Adrenal gland (tissue), 9 donors: ENCODE measurements at regions not wholly inside any gene's neighbourhood (a gene's known extent, or its start where the extent isn't known, plus 50 kb on each side); places are given as distances from the start of the nearest gene placed in this dataset.

Experiments used
- DNase-seq, 7 donors: peaks; one replicate each; pipeline ENCODE4 v3.0.0-alpha.2; 2019 to 2020
- H3K27ac ChIP-seq, 5 donors: fragments of 200-600 bp; sonication (generic) in 4 of 5; 1 replicate in 3 of 5; 2 replicates in 2 of 5; pipeline versions ENCODE4 v1.5.1 to v1.8.0; 2016 to 2020; ENCODE audit warnings: mild to moderate bottlenecking in 1 of 5
- H3K27me3 ChIP-seq: fragments of 200-600 bp; 2 replicates; pipeline ENCODE4 v1.8.0; 2021
- H3K36me3 ChIP-seq, 2 donors: fragments of 200-600 bp; replicated peaks in 1 of 2; 1 replicate in 1 of 2; 2 replicates in 1 of 2; pipeline versions ENCODE4 v1.5.1 to v1.8.0; 2018 to 2022
- H3K4me1 ChIP-seq, 2 donors: fragments of 200-600 bp; replicated peaks in 1 of 2; 1 replicate in 1 of 2; 2 replicates in 1 of 2; pipeline versions ENCODE4 v1.5.1 to v1.8.0; 2018 to 2021
- H3K4me3 ChIP-seq, 4 donors: fragments of 200-600 bp; sonication (generic) in 3 of 4; one replicate each; pipeline ENCODE4 v1.5.1; 2016 to 2018
- H3K9me3 ChIP-seq, 3 donors: fragments of 200-600 bp; sonication (generic) in 1 of 3; replicated peaks in 1 of 3; 1 replicate in 2 of 3; 2 replicates in 1 of 3; pipeline versions ENCODE4 v1.5.1 to v1.8.0; 2016 to 2021
- CTCF ChIP-seq, 6 experiments: fragments of 450-650 bp in 4 of 6; fragments of 200-600 bp in 2 of 6; sonication (generic) in 1 of 6; IDR thresholded peaks; 1 replicate in 5 of 6; 2 replicates in 1 of 6; pipeline versions ENCODE4 v1.5.1 to v1.8.0; 2016 to 2021; ENCODE audit warnings: antibody characterized with exemption in 6 of 6, mild to moderate bottlenecking in 2 of 6, moderate library complexity in 1 of 6
- POLR2A ChIP-seq, 2 donors: fragments of 450-650 bp; IDR thresholded peaks; one replicate each; pipeline ENCODE4 v1.6.1; 2017; ENCODE audit warnings: antibody characterized with exemption in 2 of 2, mild to moderate bottlenecking in 2 of 2, moderate library complexity in 1 of 2
- WGBS, 4 donors: extraction: QIAGEN DNeasy Blood & Tissue Kit in 2 of 4; methylation state at CpG; one replicate each; pipeline versions ENCODE4 v1.1.5 to v1.1.7; 2013 to 2017; 5-methylcytosine and 5-hydroxymethylcytosine counted together
- intact Hi-C, 2 donors: fragments of 100-400 bp; cut with DNase I; formaldehyde crosslinking; loops; one replicate each; pipeline versions ENCODE4 v1.14.1 to v1.15.0; 2022 to 2023
- donor health status: healthy with polysubstance abuse.
- donor health status: Bipolar disorder and iron deficiency.
- donor health status: DM: yes; HTN: yes; CAD: no.
- donor health status: DM: no; HTN: no; CAD: no.
- donor health status: DM: no; HTN: no; CAD: no.

GRCh38 chr2:64284751-64285150, 140.5 kb upstream of the PELI1 start:
- peak in 1 of 7 donors; percentile 28 for DNase-seq
- Histone ChIP-seq H3K27me3 (no peaks in the 10 kb centered on the region), H3K4me1 (peaks cover 0 to 15% of the 10 kb centered on the region in 2 donors), H3K27ac (peak overlapping the region in 1 of 5 donors; percentile 24), H3K9me3 (no peaks in the 10 kb centered on the region), H3K4me3 (no peak overlapping the region), H3K36me3 (no peaks in the 10 kb centered on the region)
- intact Hi-C loops: no loop called here
- WGBS, 4 donors: 54 to 93% (median 68%) methylated on average over 2 to 3 of the region's 3 CpGs
- TF ChIP-seq CTCF (IDR thresholded peaks at IDR 0.05) (no peak), POLR2A (IDR thresholded peaks at IDR 0.05) (no peak)

- 85 to 92% (median 88%) methylated on average over 5 of the region's 5 CpGs for WGBS, 4 donors
- no peaks in the 10 kb centered on the region for H3K36me3 ChIP-seq
- TF ChIP-seq POLR2A (IDR thresholded peaks at IDR 0.05) (no peak), CTCF (IDR thresholded peaks at IDR 0.05) (no peak)
Measured at GRCh38 chr2:64287202-64287740, 143.1 kb upstream of the PELI1 start.

GRCh38 chr2:64288321-64289193, 144.3 kb upstream of the PELI1 start:
- H3K36me3 ChIP-seq: no peaks in the 10 kb centered on the region
- no peak for DNase-seq
- TF ChIP-seq CTCF (IDR thresholded peaks at IDR 0.05) (no peak), POLR2A (IDR thresholded peaks at IDR 0.05) (no peak)
- H3K27me3 ChIP-seq: no peaks in the 10 kb centered on the region
- peak overlapping the region in 1 of 5 donors; percentile 23 for H3K27ac ChIP-seq
- H3K4me1 ChIP-seq: peaks cover 0 to 8% of the 10 kb centered on the region in 2 donors
- WGBS, 4 donors: 58 to 65% (median 63%) methylated on average over 13 of the region's 13 CpGs
- intact Hi-C loops: no loop called here
- no peak overlapping the region for H3K4me3 ChIP-seq
- no peaks in the 10 kb centered on the region for H3K9me3 ChIP-seq

More at GRCh38 chr2:64287202-64287740, 143.1 kb upstream of the PELI1 start:
- Histone ChIP-seq H3K4me1 (peaks cover 0 to 15% of the 10 kb centered on the region in 2 donors), H3K9me3 (no peaks in the 10 kb centered on the region), H3K27ac (no peak overlapping the region), H3K4me3 (no peak overlapping the region), H3K27me3 (no peaks in the 10 kb centered on the region)
- intact Hi-C loops: no loop called here
- no peak for DNase-seq

- no peak for DNase-seq
- no peak for TF ChIP-seq CTCF (IDR thresholded peaks at IDR 0.05)
- no peak for TF ChIP-seq POLR2A (IDR thresholded peaks at IDR 0.05)
- Histone ChIP-seq H3K9me3 (no peaks in the 10 kb centered on the region), H3K27ac (no peak overlapping the region), H3K4me3 (no peak overlapping the region), H3K4me1 (peaks cover 0 to 1% of the 10 kb centered on the region in 2 donors), H3K27me3 (no peaks in the 10 kb centered on the region), H3K36me3 (no peaks in the 10 kb centered on the region)
- intact Hi-C loops: no loop called here
- 68 to 73% (median 72%) methylated on average over 5 of the region's 5 CpGs for WGBS, 4 donors
Measured at GRCh38 chr2:64289251-64289650, 145.0 kb upstream of the PELI1 start.
